NCI-H774 (cell line): ENCODE measurements at regions not wholly inside any gene's neighbourhood (a gene's known extent, or its start where the extent isn't known, plus 50 kb on each side); places are given as distances from the start of the nearest gene placed in this dataset.
A peak's percentile ranks its signal among the peaks of the same experiment; 100 is the strongest.
"Not testable (repeated sequence)": the region's sequence is repeated elsewhere in the genome, so short reads cannot be mapped to it uniquely, and the experiment has no call there.

Source experiments
- DNase-seq: peaks from one replicate; lab custom pipeline; 2025; lab: John Stamatoyannopoulos, UW

DNA sequence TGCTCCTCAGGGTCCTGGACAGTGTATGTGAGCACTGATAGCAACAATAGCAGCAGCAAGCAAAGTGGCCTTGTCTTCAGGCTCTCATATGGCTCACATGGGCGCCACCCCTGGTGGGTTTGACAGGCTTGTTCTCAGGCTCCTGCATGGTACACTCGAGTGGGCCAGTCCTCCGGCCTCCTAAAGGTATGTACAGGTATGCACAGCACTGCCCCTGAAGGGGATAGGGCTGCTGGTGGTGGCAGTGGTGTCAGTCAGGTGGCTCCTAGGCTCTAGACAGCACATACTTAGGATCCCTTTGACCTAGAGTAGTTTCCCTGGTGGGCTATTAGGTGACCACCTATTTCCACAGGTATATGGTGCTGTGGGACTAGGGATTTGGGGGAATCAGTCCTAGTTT lies 79.8 kb downstream of the LGALS9B start:
- DNase-seq: not testable (repeated sequence)

DNA sequence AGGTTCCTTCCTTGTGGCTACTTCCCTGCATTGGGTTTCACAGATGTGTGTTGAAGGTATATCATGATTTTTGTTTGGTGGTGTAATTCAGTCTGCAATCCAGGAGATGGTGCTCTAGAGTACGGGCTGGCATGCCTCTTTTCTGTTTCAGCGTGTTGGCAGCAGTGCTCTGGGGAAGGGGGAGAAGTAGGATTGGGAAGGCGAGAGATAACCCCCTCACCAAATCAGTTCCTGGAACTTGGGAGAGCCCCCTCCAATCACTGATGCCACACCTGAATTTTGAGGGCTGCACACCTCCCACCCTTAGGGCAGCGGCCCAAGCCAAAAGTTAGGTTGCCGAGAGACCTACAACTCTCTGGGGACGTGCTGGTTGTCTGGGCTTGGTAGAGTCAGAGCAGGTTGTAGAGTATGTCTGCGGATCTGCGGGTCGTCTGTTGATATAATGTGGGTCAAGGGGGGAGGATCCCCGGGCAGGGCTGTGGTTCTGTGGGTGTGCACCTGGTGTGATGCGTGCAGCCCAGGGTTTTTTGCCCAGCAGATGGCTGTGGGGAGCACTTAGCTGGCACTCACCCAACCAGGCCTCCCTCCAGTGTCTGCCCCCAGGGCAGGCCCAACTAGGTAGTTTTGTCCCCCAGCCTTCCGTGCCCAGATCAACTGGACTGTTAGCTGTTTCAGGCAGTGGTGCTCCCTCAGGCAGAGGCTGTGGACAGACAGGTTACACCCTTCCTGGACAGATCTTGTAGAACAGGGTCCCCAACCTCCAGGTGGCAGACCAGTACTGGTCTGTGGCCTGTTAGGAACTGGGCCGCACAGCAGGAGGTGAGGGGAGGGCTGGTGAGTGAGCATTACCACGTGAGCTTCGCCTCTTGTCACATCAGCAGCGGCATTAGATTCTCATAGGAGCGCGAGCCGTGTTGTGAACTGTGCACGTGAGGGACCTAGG lies 85.7 kb downstream of the LGALS9B start:
- DNase-seq: peak; percentile 2

DNA sequence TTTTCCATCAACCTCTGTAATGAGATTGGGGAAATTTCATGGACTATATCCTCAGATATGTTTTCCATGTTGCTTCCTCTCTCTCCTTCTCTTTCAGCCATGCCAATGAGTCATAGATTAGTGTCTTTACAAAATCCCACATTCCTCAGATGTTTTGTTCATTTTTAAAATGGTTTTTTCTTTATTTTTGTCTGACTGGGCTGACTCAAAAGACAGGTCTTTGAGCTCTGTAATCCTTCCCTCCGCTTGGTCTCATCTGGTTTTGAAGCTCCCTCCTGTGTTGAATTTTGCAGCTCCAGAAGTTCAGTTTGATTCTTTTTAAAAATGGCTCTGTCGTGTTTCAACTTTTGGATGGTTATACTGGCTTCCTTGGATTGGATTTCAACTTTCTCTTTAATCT lies 86.7 kb downstream of the LGALS9B start:
- not testable (repeated sequence) for DNase-seq

GRCh38 chr17:20379251-20379650 lies 88.1 kb downstream of the LGALS9B start:
- DNase-seq: not testable (repeated sequence)

GRCh38 chr17:20376642-20377041 lies 90.7 kb downstream of the LGALS9B start:
- not testable (repeated sequence) for DNase-seq

- DNase-seq: not testable (repeated sequence)
Measured at GRCh38 chr17:20375745-20376144, 91.6 kb downstream of the LGALS9B start.
